Transverse colon (tissue), 4 donors: ENCODE measurements at regions not wholly inside any gene's neighbourhood (a gene's known extent, or its start where the extent isn't known, plus 50 kb on each side); places are given as distances from the start of the nearest gene placed in this dataset.

Experiments used
- EP300 ChIP-seq: sonication (generic); formaldehyde crosslinking; IDR thresholded peaks from one replicate; pipeline ENCODE4 v1.6.1; 2017; ENCODE audit warnings: antibody characterized with exemption, low read depth
- POLR2A ChIP-seq: fragments of 450-650 bp; IDR thresholded peaks from one replicate; pipeline ENCODE4 v1.6.1; 2016; ENCODE audit warnings: antibody characterized with exemption, mild to moderate bottlenecking, moderate library complexity
- POLR2AphosphoS5 ChIP-seq, 3 donors: sonication (generic); formaldehyde crosslinking; IDR thresholded peaks; one replicate each; pipeline ENCODE4 v1.6.1; 2016; ENCODE audit warnings: antibody characterized with exemption in 3 of 3
- TF ChIP-seq, protein P1 (sequence below), 5 experiments: fragments of 200-600 bp in 3 of 5; fragments of 450-650 bp in 2 of 5; sonication (generic) in 3 of 5; IDR thresholded peaks; 1 replicate in 2 of 5; 2 replicates in 3 of 5; pipeline ENCODE4 v1.5.1; 2016 to 2017; ENCODE audit warnings: antibody characterized with exemption in 5 of 5, inconsistent platforms in 3 of 5, mild to moderate bottlenecking in 2 of 5, moderate library complexity in 1 of 5

DNA sequence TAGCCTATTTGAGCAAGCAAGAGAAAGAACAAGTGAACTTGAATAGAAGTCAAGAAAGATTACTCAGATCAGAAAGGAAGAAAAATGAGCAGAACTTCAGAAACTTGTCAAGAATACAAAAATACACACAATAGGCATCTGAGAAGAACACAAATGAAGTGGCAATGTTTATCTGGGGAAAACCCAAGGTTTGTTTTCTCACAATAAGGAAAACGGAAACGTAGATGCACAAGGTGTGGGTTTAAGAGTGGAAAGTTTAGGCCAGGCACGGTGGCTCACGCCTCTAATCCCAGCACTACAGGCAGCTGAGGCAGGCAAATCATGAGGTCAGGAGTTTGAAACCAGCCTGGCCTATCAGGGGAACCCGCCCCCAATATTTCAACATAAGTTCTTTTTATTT is 159.5 kb upstream of the GYPC start:
- TF ChIP-seq, protein P1, sequence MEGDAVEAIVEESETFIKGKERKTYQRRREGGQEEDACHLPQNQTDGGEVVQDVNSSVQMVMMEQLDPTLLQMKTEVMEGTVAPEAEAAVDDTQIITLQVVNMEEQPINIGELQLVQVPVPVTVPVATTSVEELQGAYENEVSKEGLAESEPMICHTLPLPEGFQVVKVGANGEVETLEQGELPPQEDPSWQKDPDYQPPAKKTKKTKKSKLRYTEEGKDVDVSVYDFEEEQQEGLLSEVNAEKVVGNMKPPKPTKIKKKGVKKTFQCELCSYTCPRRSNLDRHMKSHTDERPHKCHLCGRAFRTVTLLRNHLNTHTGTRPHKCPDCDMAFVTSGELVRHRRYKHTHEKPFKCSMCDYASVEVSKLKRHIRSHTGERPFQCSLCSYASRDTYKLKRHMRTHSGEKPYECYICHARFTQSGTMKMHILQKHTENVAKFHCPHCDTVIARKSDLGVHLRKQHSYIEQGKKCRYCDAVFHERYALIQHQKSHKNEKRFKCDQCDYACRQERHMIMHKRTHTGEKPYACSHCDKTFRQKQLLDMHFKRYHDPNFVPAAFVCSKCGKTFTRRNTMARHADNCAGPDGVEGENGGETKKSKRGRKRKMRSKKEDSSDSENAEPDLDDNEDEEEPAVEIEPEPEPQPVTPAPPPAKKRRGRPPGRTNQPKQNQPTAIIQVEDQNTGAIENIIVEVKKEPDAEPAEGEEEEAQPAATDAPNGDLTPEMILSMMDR (IDR thresholded peaks at IDR 0.05) = no peak
- TF ChIP-seq POLR2AphosphoS5 (IDR thresholded peaks at IDR 0.05) = no peak
- no peak for TF ChIP-seq POLR2A
- no peak for TF ChIP-seq EP300
